ENCODE measurements at regions not wholly inside any gene's neighbourhood (a gene's known extent, or its start where the extent isn't known, plus 50 kb on each side); places are given as distances from the start of the nearest gene placed in this dataset.

GRCh38 chr3:30384546-30385072 lies 221.8 kb upstream of the TGFBR2 start:
- TF ChIP-seq EZH2phosphoT487 (IDR thresholded peaks at IDR 0.05; ENCODE audit: low read depth, severe bottlenecking, unreplicated experiment) (no peak), CTCF (IDR thresholded peaks at IDR 0.05; ENCODE audit: poor library complexity) (no peak), EZH2 (IDR thresholded peaks at IDR 0.05; ENCODE audit: borderline replicate concordance) (no peak)
- no peaks in the 10 kb centered on the region for H3K36me3 ChIP-seq (replicated peaks; ENCODE audit: insufficient read depth, low read depth)
- WGBS (ENCODE audit: low lambda C conversion rate, missing lambda C conversion rate), result 86% methylated on average over 2 of the region's 2 CpGs
- H3K4me2 ChIP-seq, result no peak overlapping the region
- no peaks in the 10 kb centered on the region for H3K4me1 ChIP-seq (ENCODE audit: insufficient read depth)
- H3K9me3 ChIP-seq (ENCODE audit: low read depth), result no peaks in the 10 kb centered on the region
- no peak for DNase-seq (ENCODE audit: low spot score)
- no peak overlapping the region for H3K27ac ChIP-seq
- no peaks in the 10 kb centered on the region for H3K27me3 ChIP-seq
- no peaks in the 10 kb centered on the region for H3K9me2 ChIP-seq (replicated peaks; ENCODE audit: insufficient read depth)
- no peaks in the 10 kb centered on the region for H3K79me2 ChIP-seq
- no peak overlapping the region for H2AFZ ChIP-seq
- no peak overlapping the region for H3K4me3 ChIP-seq
- no peaks in the 10 kb centered on the region for H4K20me1 ChIP-seq (ENCODE audit: insufficient read depth, poor library complexity, severe bottlenecking)

- H3K4me1 ChIP-seq (ENCODE audit: insufficient read depth), result no peaks in the 10 kb centered on the region
- H3K9me2 ChIP-seq (replicated peaks; ENCODE audit: insufficient read depth), result no peaks in the 10 kb centered on the region
- no peak overlapping the region for H3K4me3 ChIP-seq
- no peaks in the 10 kb centered on the region for H4K20me1 ChIP-seq (ENCODE audit: insufficient read depth, poor library complexity, severe bottlenecking)
- H3K4me2 ChIP-seq, result no peak overlapping the region
- DNase-seq (ENCODE audit: low spot score), result no peak
- no peaks in the 10 kb centered on the region for H3K36me3 ChIP-seq (replicated peaks; ENCODE audit: insufficient read depth, low read depth)
- H2AFZ ChIP-seq, result no peak overlapping the region
- TF ChIP-seq CTCF (IDR thresholded peaks at IDR 0.05; ENCODE audit: poor library complexity) (no peak), EZH2 (IDR thresholded peaks at IDR 0.05; ENCODE audit: borderline replicate concordance) (no peak), EZH2phosphoT487 (IDR thresholded peaks at IDR 0.05; ENCODE audit: low read depth, severe bottlenecking, unreplicated experiment) (no peak)
- H3K79me2 ChIP-seq, result no peaks in the 10 kb centered on the region
- no peaks in the 10 kb centered on the region for H3K9me3 ChIP-seq (ENCODE audit: low read depth)
- H3K27ac ChIP-seq, result no peak overlapping the region
- no peaks in the 10 kb centered on the region for H3K27me3 ChIP-seq
- WGBS (ENCODE audit: low lambda C conversion rate, missing lambda C conversion rate), result 94% methylated on average over 4 of the region's 4 CpGs
Measured at GRCh38 chr3:30393079-30393478, 213.3 kb upstream of the TGFBR2 start.

- Histone ChIP-seq H3K4me2 (no peak overlapping the region), H3K4me1 (ENCODE audit: insufficient read depth) (peaks cover 14% of the 10 kb centered on the region), H3K27ac (no peak overlapping the region), H3K36me3 (replicated peaks; ENCODE audit: insufficient read depth, low read depth) (no peaks in the 10 kb centered on the region), H3K9me3 (ENCODE audit: low read depth) (no peaks in the 10 kb centered on the region), H3K79me2 (no peaks in the 10 kb centered on the region), H3K4me3 (no peak overlapping the region), H3K9me2 (replicated peaks; ENCODE audit: insufficient read depth) (no peaks in the 10 kb centered on the region), H3K27me3 (no peaks in the 10 kb centered on the region), H4K20me1 (ENCODE audit: insufficient read depth, poor library complexity, severe bottlenecking) (no peaks in the 10 kb centered on the region), H2AFZ (no peak overlapping the region)
- no peak for TF ChIP-seq CTCF (IDR thresholded peaks at IDR 0.05; ENCODE audit: poor library complexity)
- TF ChIP-seq EZH2phosphoT487 (IDR thresholded peaks at IDR 0.05; ENCODE audit: low read depth, severe bottlenecking, unreplicated experiment), result no peak
- no peak for TF ChIP-seq EZH2 (IDR thresholded peaks at IDR 0.05; ENCODE audit: borderline replicate concordance)
- WGBS (ENCODE audit: low lambda C conversion rate, missing lambda C conversion rate), result 76% methylated on average over 1 of the region's 1 CpG
- no peak for DNase-seq (ENCODE audit: low spot score)
Measured at GRCh38 chr3:30397030-30397429, 209.4 kb upstream of the TGFBR2 start.

Data from hepatocyte (in vitro differentiated cells).